DOHH2 (cell line): ENCODE measurements at regions not wholly inside any gene's neighbourhood (a gene's known extent, or its start where the extent isn't known, plus 50 kb on each side); places are given as distances from the start of the nearest gene placed in this dataset.
"Not testable (repeated sequence)": the region's sequence is repeated elsewhere in the genome, so short reads cannot be mapped to it uniquely, and the experiment has no call there.

Source experiments
- H3F3A ChIP-seq: fragments of 200-600 bp; sonication (generic), shearing (Covaris generic); 2 replicates; pipeline ENCODE4 v1.6.0; 2016; ENCODE audit warnings: antibody characterized with exemption, mild to moderate bottlenecking; ENCODE audit not compliant: control insufficient read depth, insufficient read depth
- H3K27ac ChIP-seq: fragments of 200-600 bp; sonication (generic); 2 replicates; pipeline ENCODE4 v1.5.1; 2014; ENCODE audit warnings: low read depth, mild to moderate bottlenecking, low read length, moderate library complexity
- H3K27me3 ChIP-seq: fragments of 200-600 bp; sonication (generic); 2 replicates; pipeline ENCODE4 v1.6.1; 2014; ENCODE audit warnings: mild to moderate bottlenecking, low read length, mixed read lengths; ENCODE audit not compliant: control insufficient read depth
- H3K36me3 ChIP-seq: fragments of 200-600 bp; sonication (generic); 2 replicates; pipeline ENCODE4 v1.6.1; 2014; ENCODE audit warnings: mild to moderate bottlenecking, low read length, moderate library complexity, mixed read lengths; ENCODE audit not compliant: control insufficient read depth
- H3K4me1 ChIP-seq: fragments of 200-600 bp; sonication (generic); 2 replicates; pipeline ENCODE4 v1.6.1; 2014; ENCODE audit warnings: mild to moderate bottlenecking, low read length, mixed read lengths; ENCODE audit not compliant: control insufficient read depth
- H3K4me2 ChIP-seq: fragments of 200-600 bp; sonication (generic); 2 replicates; pipeline ENCODE4 v1.6.0; 2014; ENCODE audit warnings: mild to moderate bottlenecking, low read length, moderate library complexity
- H3K4me3 ChIP-seq: fragments of 200-600 bp; sonication (generic); 2 replicates; pipeline ENCODE4 v1.5.1; 2014; ENCODE audit warnings: mild to moderate bottlenecking, low read length, mixed read lengths
- H3K79me2 ChIP-seq: fragments of 200-600 bp; sonication (generic); 2 replicates; pipeline ENCODE4 v1.6.1; 2014; ENCODE audit warnings: mild to moderate bottlenecking, low read length, mixed read lengths; ENCODE audit not compliant: control insufficient read depth
- H3K9me2 ChIP-seq: fragments of 200-600 bp; sonication (generic); replicated peaks from 2 replicates; pipeline ENCODE4 v1.6.1; 2014; ENCODE audit warnings: mild to moderate bottlenecking, low read length, mixed read lengths; ENCODE audit not compliant: control insufficient read depth
- H3K9me3 ChIP-seq: fragments of 200-600 bp; sonication (generic); 2 replicates; pipeline ENCODE4 v1.6.1; 2014; ENCODE audit warnings: antibody characterized with exemption, low read length, mixed read lengths; ENCODE audit not compliant: control insufficient read depth, insufficient read depth
- H4K20me1 ChIP-seq: fragments of 200-600 bp; sonication (generic); 2 replicates; pipeline ENCODE4 v1.6.0; 2014; ENCODE audit warnings: low read depth, mild to moderate bottlenecking, antibody characterized with exemption, low read length, moderate library complexity; ENCODE audit not compliant: control insufficient read depth, insufficient read depth
- CTCF ChIP-seq: fragments of 200-600 bp; sonication (generic); IDR thresholded peaks from one replicate; pipeline ENCODE4 v1.5.1; 2014; ENCODE audit warnings: antibody characterized with exemption, mild to moderate bottlenecking, low read depth, low read length; ENCODE audit not compliant: poor library complexity, severe bottlenecking
- EZH2phosphoT487 ChIP-seq: fragments of 200-600 bp; sonication (generic); IDR thresholded peaks from 2 replicates; pipeline ENCODE4 v1.6.1; 2017; ENCODE audit warnings: borderline replicate concordance, mild to moderate bottlenecking, antibody characterized with exemption, low read length, moderate library complexity, mixed read lengths

GRCh38 chr1:80529546-80529945 lies 1271.2 kb upstream of the ADGRL2 start:
- Histone ChIP-seq H4K20me1 (no peaks in the 10 kb centered on the region), H3K9me3 (no peaks in the 10 kb centered on the region), H3K79me2 (no peaks in the 10 kb centered on the region), H3K9me2 (no peaks in the 10 kb centered on the region; the same call in 1 of the 2 replicates), H3F3A (no peaks in the 10 kb centered on the region), H3K4me3 (no peak overlapping the region), H3K27ac (no peak overlapping the region), H3K4me2 (no peak overlapping the region), H3K4me1 (no peaks in the 10 kb centered on the region), H3K27me3 (no peaks in the 10 kb centered on the region), H3K36me3 (no peaks in the 10 kb centered on the region)
- TF ChIP-seq CTCF (no peak), EZH2phosphoT487 (no peak)

- H3K27ac ChIP-seq, result no peak overlapping the region
- H3K9me3 ChIP-seq, result no peaks in the 10 kb centered on the region
- no peaks in the 10 kb centered on the region for H4K20me1 ChIP-seq
- H3K27me3 ChIP-seq, result no peaks in the 10 kb centered on the region
- H3K79me2 ChIP-seq, result no peaks in the 10 kb centered on the region
- TF ChIP-seq CTCF (no peak), EZH2phosphoT487 (no peak)
- no peaks in the 10 kb centered on the region for H3K36me3 ChIP-seq
- H3K4me1 ChIP-seq, result no peaks in the 10 kb centered on the region
- no peak overlapping the region for H3K4me3 ChIP-seq
- H3F3A ChIP-seq, result no peaks in the 10 kb centered on the region
- H3K4me2 ChIP-seq, result no peak overlapping the region
- H3K9me2 ChIP-seq, result no peaks in the 10 kb centered on the region; the same call in 1 of the 2 replicates
Measured at GRCh38 chr1:80523861-80524260, 1276.9 kb upstream of the ADGRL2 start.

- not testable (repeated sequence) for H3K4me2 ChIP-seq, H3K9me3 ChIP-seq, H3K36me3 ChIP-seq, H3K9me2 ChIP-seq, H3K27ac ChIP-seq, H3K4me1 ChIP-seq, H3K4me3 ChIP-seq, H3K27me3 ChIP-seq, H4K20me1 ChIP-seq, H3F3A ChIP-seq, H3K79me2 ChIP-seq
Measured at GRCh38 chr1:80523071-80523470, 1277.7 kb upstream of the ADGRL2 start.

GRCh38 chr1:80520949-80521348 lies 1279.8 kb upstream of the ADGRL2 start:
- TF ChIP-seq EZH2phosphoT487 (no peak), CTCF (no peak)
- no peaks in the 10 kb centered on the region for H3K9me3 ChIP-seq
- no peak overlapping the region for H3K4me2 ChIP-seq

More at GRCh38 chr1:80520949-80521348, 1279.8 kb upstream of the ADGRL2 start:
- no peak overlapping the region for H3K27ac ChIP-seq
- no peaks in the 10 kb centered on the region for H3K36me3 ChIP-seq
- H3K4me1 ChIP-seq, result no peaks in the 10 kb centered on the region
- H3K9me2 ChIP-seq, result no peaks in the 10 kb centered on the region
- H4K20me1 ChIP-seq, result no peaks in the 10 kb centered on the region
- H3K27me3 ChIP-seq, result no peaks in the 10 kb centered on the region
- no peak overlapping the region for H3K4me3 ChIP-seq
- no peaks in the 10 kb centered on the region for H3K79me2 ChIP-seq
- H3F3A ChIP-seq, result no peaks in the 10 kb centered on the region
